HG03439 (cell line): ENCODE measurements at regions not wholly inside any gene's neighbourhood (a gene's known extent, or its start where the extent isn't known, plus 50 kb on each side); places are given as distances from the start of the nearest gene placed in this dataset.

Source experiments
- ATAC-seq: cut with Tn5 transposase; IDR thresholded peaks from one replicate; pipeline ENCODE4 v1.9.1; 2021; ENCODE audit warnings: mild to moderate bottlenecking, moderate library complexity; ENCODE audit not compliant: unreplicated experiment

DNA sequence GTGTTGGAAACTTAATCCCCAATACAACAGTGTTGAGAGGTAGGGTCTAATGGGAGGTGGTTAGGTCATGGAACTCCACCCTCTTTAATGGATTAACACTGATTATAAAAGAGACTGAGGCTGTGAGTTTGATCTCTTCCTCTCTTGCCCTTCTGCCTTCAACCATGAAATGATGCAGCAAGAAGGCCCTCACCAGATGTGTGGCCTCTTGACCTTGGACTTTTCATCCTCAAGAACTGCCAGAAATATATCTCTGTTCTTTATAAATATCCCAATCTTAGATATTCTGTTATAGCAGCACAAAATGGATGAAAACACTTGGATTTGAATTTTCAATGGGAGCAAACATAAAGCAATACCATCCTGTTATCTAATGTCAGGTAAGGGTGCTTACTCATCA lies 67.6 kb downstream of the NMUR2 start:
- ATAC-seq: no peak

DNA sequence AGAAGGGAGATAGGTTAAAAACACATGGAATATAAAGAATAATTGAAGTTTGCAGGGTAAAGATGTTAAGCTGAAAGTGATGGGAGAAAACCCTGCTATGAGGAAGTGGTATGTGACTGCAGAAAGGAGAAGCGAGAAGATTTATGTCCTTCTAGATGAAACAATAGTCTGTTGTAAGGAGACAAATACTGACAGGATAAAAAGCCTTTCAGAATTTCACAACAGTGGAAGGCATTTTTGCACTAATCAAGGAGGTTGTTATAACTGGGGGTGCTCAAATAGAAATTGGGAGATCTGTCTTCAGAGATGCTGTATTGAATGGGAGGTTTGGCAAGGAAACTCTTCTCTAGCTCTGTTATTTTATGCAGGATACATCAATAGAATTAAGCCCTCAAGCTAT lies 69.6 kb downstream of the NMUR2 start:
- no peak for ATAC-seq

GRCh38 chr5:152332716-152333460 lies 72.2 kb downstream of the NMUR2 start:
- no peak for ATAC-seq

DNA sequence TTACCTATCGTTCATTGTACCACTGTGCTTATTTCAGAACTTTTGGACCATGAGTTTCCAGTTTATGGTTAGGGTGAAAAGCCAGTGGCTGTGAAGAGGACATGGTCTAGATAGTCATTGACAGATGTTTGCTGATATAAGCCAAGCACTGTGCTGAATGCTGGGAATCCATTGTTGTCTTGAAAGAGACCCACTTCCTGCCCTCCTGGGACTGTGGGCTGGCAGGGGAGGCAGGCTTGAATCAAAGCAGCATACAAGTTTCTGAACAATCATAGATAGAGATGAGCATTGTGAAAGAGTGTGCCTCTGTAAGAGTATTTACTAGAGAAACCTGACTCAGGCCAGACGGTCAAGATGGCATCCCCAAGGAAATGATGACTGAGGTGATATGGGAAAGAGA lies 73.4 kb downstream of the NMUR2 start:
- ATAC-seq: no peak

GRCh38 chr5:152331006-152331405 lies 74.1 kb downstream of the NMUR2 start:
- no peak for ATAC-seq

GRCh38 chr5:152329761-152330283 lies 75.3 kb downstream of the NMUR2 start:
- ATAC-seq: no peak

DNA sequence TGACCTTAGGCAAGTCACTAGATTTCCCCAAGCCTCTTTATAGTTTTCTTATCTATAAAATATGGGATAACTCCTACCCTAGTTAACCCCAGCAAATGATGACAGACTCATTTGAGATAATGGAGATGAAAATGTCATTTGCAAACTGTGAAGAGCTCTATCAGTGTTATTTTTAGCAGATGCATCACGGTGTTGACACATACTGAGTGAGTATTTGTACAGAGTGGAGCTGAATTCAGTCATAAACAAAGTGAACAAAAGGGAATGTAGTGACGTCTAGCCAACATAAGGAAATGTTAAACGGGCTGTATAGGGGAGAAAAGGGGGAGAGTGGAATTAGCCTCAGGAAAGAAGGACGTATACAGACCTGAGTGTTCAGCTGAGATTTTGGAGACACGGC lies 75.9 kb downstream of the NMUR2 start:
- ATAC-seq: no peak

DNA sequence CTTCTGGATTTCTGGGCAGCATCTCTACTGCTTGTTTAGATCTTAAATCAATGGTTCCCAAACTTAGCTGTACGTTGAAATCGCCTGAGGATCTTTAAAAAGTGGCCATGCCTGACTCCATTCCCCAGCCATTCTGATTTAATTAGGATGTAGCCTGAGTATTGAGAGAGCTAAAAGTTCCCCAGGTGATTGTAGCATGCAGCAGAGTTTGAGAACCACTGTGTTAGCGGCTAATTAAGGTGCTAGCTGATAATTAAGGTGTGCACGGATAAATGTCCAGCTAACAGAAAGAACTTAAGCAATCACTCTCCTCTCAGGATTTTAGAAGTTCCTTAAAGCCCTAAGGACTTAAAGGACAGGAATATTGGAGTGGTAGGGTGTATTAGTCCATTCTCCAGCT lies 89.1 kb downstream of the NMUR2 start:
- ATAC-seq: no peak

- ATAC-seq: no peak
Measured at GRCh38 chr5:152314196-152314829, 90.8 kb downstream of the NMUR2 start.

DNA sequence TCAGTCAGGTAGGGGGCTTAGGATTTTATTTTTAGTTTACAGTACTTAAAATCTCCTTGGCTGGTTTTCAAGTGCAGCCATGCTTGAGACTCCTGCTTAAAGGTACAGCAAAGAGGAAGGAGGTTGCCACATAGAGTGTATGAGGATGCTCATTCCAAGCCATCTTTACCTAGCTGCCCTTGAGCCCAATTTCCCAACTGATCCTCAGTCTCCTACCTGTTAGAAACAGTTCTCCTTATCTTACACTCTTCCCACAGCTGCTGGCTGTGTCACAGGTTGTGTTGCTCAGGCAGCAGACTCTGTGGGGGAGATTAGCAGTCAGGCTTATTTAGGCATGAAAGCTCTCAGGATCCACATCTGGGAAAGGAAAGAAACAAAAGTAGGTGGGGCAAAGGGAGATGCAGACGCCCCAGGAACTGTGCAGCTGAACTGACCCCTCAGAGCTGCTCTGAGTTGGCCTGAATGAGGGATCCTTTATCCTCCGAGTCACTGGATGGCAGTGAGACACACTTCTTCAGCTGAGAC lies 95.1 kb downstream of the NMUR2 start:
- no peak for ATAC-seq

DNA sequence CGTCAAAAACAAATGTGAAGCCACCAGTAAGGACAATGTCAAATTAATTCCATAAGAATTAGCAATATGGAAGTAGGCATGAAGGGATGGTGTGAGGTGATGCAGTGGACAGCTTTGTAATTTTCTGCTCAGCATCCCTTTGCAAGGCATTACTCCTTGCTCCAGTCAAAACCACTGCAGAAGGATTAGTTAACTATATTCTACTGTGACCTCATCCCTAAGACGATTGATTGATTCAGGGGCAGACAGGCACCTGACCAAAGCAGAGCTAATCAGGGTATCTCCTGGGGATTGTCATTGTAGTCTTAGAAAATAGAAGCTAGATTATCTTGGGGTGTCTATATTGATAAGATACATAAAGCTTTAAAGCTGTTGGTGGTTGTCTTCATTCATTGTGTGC lies 98.7 kb downstream of the NMUR2 start:
- ATAC-seq: no peak

- ATAC-seq: no peak
Measured at GRCh38 chr5:152305525-152305924, 99.6 kb downstream of the NMUR2 start.

GRCh38 chr5:152303841-152304240 lies 101.2 kb downstream of the NMUR2 start:
- ATAC-seq: no peak

- ATAC-seq: no peak
Measured at GRCh38 chr5:152297866-152298265, 107.2 kb downstream of the NMUR2 start.

- ATAC-seq: no peak
Measured at GRCh38 chr5:152293189-152293588, 111.9 kb downstream of the NMUR2 start.

DNA sequence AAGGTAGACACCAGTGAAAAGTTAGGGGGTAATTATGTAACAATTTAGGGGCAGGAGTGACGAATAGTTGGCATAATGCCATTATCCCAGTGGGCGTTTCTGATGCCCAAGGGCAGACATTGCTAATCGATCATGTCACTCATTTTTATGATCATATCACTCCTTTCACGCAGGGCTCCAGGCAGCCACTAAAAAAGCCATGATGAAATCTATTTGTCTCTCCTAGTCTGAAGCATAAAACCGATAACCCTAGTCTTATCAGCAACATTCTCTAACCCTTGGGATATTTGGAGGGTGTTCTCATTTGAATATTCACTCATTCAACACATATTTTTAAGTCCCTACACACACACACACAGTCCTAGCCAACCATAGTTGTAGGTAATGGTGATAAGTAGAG lies 114.9 kb downstream of the NMUR2 start:
- no peak for ATAC-seq

DNA sequence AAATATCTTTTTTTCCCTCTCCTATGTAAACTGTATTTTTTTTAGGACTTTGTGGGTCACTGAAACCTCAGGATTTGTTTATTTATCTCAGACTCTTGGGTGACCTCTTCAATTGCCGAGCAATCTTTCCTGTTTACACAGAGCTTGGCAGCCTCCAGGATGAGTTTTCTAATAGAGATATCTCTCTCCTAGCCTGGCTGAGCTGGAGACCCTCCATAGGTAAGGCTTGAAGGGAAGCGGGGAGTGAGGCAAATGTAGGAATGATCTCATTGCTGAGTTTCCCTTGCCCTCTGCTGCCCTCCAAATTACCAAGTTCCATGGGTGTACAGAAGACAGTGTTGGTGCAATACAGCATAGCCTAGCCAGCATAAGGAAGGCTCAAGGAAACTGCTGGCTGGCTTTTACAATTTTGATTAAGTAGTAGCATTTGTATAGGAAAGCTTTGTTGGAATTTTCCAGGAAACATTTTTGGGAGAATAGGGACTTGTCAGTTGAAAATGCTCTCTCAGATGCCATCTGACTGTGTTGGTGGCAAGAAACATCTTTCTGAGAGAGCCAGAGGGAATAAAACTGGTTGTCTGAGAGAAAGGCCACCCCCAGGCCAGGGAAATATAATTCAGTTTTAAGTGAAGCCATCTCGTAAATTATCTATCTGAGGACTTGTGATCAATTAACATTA lies 116.0 kb downstream of the NMUR2 start:
- ATAC-seq: no peak

GRCh38 chr5:152288499-152288898 lies 116.6 kb downstream of the NMUR2 start:
- ATAC-seq: no peak

- no peak for ATAC-seq
Measured at GRCh38 chr5:152285764-152286163, 119.3 kb downstream of the NMUR2 start.

- no peak for ATAC-seq
Measured at GRCh38 chr5:152282331-152282730, 122.7 kb downstream of the NMUR2 start.

DNA sequence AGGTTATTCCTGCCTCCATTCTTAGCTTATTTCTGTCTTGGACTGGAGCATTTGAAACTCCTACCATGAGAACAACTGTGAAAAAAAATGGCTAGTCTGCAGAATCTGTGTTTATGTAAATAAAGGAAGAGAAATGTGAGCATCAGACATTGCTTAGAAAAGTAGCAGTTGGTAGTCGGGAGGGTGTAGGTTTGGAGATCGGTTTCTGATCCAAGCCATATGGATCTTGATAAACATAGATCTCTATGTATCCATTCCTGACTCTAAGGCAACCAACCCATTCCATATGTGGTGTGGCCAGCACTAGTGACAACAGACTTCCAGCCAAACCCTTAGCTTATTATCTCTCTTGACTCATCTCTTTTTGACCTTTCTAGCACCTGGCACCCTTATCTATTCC lies 127.1 kb downstream of the NMUR2 start:
- no peak for ATAC-seq

- ATAC-seq: no peak
Measured at GRCh38 chr5:152274224-152274623, 130.9 kb downstream of the NMUR2 start.
